Right ventricle myocardium inferior (tissue), 1 donor: ENCODE measurements at regions not wholly inside any gene's neighbourhood (a gene's known extent, or its start where the extent isn't known, plus 50 kb on each side); places are given as distances from the start of the nearest gene placed in this dataset.

ENCODE experiments used
- ATAC-seq: fragments of 200-7000 bp; cut with Tn5 transposase; one replicate; pipeline ENCODE4 v1.9.1; 2020; ENCODE audit warnings: mild to moderate bottlenecking, moderate library complexity
- DNase-seq: peaks from one replicate; pipeline ENCODE4 v3.0.0; 2021; ENCODE audit errors: missing footprints
- intact Hi-C: fragments of 100-400 bp; cut with DNase I; formaldehyde crosslinking; loops from one replicate; pipeline ENCODE4 v1.11.0; 2022
- donor health status: DM: no; HTN: yes; CAD: no; lungs with severe emphysema.

DNA sequence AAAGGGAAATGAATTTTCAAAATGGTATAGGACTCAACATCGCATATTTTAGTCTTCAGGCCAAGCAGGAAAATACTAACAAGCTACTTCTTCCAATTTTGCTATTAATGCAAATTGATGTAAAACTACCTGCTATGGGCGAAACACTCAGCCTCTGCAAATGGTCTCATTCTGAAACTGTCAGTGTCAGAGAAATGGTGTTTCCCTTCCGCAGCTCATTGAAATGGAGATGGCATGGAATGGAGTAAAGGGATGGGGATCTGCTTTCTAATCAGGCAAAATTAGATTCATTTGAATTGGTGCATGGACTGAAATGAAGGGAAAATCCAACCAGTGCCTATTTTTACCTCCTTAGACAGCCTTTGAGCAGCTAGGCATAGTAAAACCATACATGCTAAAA lies 80.4 kb upstream of the EEA1 start:
- intact Hi-C loops, result no loop called here
- DNase-seq, result no peak
- ATAC-seq, result no peak

- intact Hi-C loops, result no loop called here
Measured at GRCh38 chr12:93010461-93010860, 81.4 kb upstream of the EEA1 start.

DNA sequence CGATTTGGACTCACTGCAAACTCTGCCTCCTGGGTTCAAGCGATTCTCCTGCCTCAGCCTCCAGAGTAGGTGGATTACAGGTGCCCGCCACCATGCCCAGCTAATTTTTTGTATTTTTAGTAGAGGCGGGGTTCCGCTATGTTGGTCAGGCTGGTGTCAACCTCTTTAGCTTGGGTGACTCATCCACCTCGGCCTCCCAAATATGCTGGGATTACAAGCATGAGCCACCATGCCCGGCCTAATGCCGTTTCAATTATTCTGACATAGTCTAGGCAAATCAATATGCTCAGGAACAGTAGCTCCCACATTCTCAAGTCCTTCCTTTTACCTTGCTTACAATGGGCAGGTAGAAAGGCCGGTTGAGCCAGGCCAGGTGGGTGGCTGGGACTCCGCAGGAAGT lies 82.0 kb upstream of the EEA1 start:
- no peak for DNase-seq
- ATAC-seq, result no peak

More at GRCh38 chr12:93010461-93010860, 81.4 kb upstream of the EEA1 start:
- ATAC-seq (no peak), DNase-seq (no peak)

GRCh38 chr12:93015871-93016751 lies 87.0 kb upstream of the EEA1 start:
- intact Hi-C loops, result no loop called here
- DNase-seq (no peak), ATAC-seq (no peak)

More for the DNA sequence above, 82.0 kb upstream of the EEA1 start:
- intact Hi-C loops, result no loop called here

- no peak for ATAC-seq
- no peak for DNase-seq
- intact Hi-C loops, result no loop called here
Measured at GRCh38 chr12:93016752-93017350, 87.8 kb upstream of the EEA1 start.

GRCh38 chr12:93018610-93019009 lies 89.5 kb upstream of the EEA1 start:
- intact Hi-C loops, result no loop called here
- ATAC-seq, result no peak

GRCh38 chr12:93019212-93019927 lies 90.3 kb upstream of the EEA1 start:
- intact Hi-C loops, result no loop called here
- DNase-seq (no peak), ATAC-seq (no peak)

More at GRCh38 chr12:93018610-93019009, 89.5 kb upstream of the EEA1 start:
- no peak for DNase-seq

DNA sequence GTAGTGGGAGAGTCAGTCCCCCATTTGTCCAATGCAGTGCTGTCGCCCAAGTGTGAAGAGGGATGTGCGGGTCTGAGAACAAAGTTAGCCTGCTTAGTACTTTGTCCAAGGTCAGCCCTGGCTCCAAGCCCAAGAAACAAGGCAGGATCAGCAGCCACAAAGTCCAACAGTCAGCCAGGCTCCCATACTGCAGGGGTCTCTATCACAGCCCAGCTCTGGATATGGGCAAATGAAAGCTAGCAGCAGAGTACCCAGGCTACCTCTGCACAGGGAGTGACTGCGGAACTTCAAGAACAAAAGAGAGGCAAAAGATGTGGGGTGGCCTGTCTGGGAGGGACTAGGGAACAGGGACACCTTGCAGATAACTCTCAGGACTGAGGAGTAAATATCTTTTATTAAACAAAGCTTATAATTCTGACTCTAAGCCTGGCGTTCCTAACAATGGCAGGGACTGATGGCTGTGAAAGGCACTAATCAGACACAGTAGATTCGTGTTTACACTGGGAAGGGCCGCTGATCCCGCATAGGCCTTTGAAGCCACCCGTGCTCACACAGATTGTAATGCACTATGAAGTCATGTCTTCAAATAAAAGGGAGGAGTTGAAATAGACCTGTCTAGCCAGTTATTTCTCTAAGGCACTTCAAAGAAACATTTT lies 91.0 kb upstream of the EEA1 start:
- no peak for ATAC-seq
- intact Hi-C loops, result no loop called here
- no peak for DNase-seq

GRCh38 chr12:93020631-93021597 lies 91.8 kb upstream of the EEA1 start:
- no peak for ATAC-seq
- intact Hi-C loops, result no loop called here

DNA sequence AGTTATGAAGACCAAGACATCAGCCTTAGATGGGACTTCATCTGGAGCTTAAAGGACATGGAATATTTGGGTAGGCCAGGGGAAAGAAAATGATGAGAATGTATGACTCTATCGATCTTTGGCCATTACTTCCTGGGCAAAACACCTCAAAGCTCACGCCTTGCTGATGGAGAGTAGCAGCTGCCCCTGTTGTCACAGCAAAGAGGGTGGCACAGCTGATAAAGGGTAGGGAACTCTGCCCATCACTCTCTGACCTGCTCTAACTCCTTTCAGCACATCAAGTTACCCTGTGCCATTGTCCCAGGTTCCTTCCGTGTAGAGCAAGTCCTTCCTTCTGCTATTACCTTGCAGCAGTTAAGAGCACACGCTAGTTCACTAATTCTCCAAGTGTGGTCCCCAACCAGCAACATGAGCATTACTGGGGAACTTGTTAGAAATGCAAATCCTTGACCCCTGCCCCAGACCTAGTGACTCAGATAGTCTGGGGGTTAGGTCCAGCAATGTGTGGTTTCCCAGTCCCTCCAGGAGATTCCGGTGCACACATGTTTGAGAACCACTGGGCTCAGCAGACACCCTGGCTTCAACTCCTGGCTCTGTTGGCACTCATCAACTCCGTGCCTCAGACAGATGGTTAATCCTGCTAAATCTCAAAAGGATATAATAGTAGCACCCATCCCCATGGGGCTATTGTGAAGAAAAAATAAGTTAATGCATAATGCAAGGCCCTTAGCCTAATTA lies 93.7 kb upstream of the EEA1 start:
- ATAC-seq (peak; percentile 80), DNase-seq (no peak)
- intact Hi-C loops, result no loop called here

More at GRCh38 chr12:93020631-93021597, 91.8 kb upstream of the EEA1 start:
- DNase-seq, result no peak

DNA sequence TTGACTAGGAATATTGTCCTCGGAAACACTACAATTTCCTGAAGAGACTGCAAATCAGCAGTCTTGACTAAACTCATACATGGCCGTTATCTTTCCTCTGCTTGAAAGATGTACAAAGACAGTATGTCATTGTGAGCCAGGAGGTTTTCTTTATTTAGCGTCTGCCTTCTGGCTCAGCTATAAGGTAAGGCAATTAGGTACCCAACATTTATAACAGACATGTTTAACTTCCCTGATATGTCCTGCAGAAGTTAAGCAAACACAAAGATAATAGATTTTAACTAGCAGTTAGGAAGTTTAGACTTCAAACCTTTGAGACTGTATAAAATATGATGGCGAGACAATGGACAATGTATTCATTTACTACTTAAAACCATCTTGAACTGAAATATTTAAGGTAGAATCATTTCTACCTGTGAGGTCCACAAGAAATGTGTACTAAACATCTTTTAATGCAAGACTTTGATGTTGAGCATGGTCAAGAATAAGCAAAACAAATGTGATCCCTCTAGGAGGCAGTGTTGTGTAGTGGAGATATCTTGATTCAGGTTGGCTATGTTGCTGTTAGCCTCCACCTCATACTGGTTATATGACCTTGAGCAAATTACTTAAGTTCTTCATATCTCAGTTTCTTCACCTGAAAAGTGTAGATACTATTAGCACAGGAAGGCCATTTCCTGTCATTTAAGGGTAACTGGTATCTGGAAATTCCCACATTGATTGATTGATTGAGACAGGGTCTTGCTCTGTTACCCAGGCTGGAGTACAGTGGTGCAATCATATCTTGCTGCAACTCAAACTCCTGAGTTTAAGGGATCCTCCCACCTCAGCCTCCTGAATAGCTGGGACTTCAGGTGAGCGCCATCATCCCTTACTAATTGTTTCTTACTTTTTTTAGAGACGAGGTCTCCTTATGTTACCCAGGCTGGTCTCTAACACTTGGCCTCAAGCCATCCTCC lies 96.3 kb upstream of the EEA1 start:
- ATAC-seq (no peak), DNase-seq (no peak)
- intact Hi-C loops, result loop anchor here (5.0 kb wide), 1 partner anchor 102 kb away; no protein-coding TSS in a partner anchor

- DNase-seq (no peak), ATAC-seq (no peak)
- intact Hi-C loops, result loop anchor here (5.0 kb wide), 1 partner anchor 100 kb away; no protein-coding TSS in a partner anchor
Measured at GRCh38 chr12:93027041-93027440, 97.9 kb upstream of the EEA1 start.

GRCh38 chr12:93029091-93029490 lies 100.0 kb upstream of the EEA1 start:
- intact Hi-C loops, result loop anchor here (5.0 kb wide), 1 partner anchor 98 kb away; no protein-coding TSS in a partner anchor
- ATAC-seq (peak; percentile 87), DNase-seq (no peak)

DNA sequence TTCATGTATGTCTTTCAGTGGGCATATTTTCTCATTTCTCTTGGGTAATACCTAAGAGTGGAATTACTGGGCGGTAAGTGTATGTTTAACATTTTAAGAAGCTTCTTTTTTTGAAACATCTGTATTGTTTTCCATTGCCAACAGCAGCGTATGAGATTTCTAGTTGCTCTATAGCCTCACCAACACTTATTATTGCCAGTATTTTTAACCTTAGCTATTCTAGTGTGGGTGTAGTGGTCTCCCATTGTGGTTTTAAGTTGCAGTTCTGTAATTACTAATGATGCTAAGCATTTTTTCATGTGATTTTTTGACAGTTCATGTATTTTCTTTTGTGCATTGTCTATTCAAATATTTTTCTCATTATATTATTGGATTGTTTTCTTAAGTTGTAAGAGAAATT lies 101.9 kb upstream of the EEA1 start:
- intact Hi-C loops, result no loop called here
- ATAC-seq (no peak), DNase-seq (no peak)

GRCh38 chr12:93032758-93033157 lies 103.7 kb upstream of the EEA1 start:
- intact Hi-C loops, result no loop called here
- no peak for ATAC-seq
- DNase-seq, result no peak

DNA sequence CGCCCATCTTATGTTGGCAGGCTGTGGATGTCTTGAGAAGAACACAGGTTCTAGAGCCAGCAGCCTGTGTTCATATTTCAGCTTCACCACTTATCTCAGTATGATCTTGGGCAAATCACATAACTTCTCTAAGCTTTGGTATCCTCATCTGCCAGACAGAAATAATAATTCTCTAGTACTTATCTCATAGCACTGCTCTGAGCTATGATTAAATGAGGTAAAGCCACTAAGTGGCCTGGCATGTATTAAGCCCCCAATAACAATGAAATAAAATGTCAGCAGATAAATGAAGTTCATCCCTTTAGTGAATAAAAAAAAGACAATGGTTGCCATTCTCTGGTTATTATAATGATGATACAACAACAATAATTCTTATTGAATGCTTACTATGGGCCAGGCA lies 104.9 kb upstream of the EEA1 start:
- no peak for DNase-seq
- no peak for ATAC-seq
- intact Hi-C loops, result no loop called here
